GM23248 (cell line): ENCODE measurements at regions not wholly inside any gene's neighbourhood (a gene's known extent, or its start where the extent isn't known, plus 50 kb on each side); places are given as distances from the start of the nearest gene placed in this dataset.

ENCODE experiments used
- DNase-seq: peaks from one replicate; pipeline ENCODE4 v3.0.0-alpha.2; 2015
- H2AFZ ChIP-seq: fragments of 200-600 bp; sonication (generic); 2 replicates; pipeline ENCODE4 v1.6.1; 2016; ENCODE audit warnings: antibody characterized with exemption
- H3F3A ChIP-seq: fragments of 200-600 bp; sonication (generic); 2 replicates; pipeline ENCODE4 v1.6.1; 2016; ENCODE audit warnings: mild to moderate bottlenecking, antibody characterized with exemption, mixed run types; ENCODE audit not compliant: insufficient read depth
- H3K27ac ChIP-seq: fragments of 200-600 bp; sonication (generic); 2 replicates; pipeline ENCODE4 v1.5.1; 2016; ENCODE audit warnings: mild to moderate bottlenecking
- H3K27me3 ChIP-seq: fragments of 200-600 bp; sonication (generic); replicated peaks from 2 replicates; pipeline ENCODE4 v1.6.1; 2016; ENCODE audit warnings: mild to moderate bottlenecking; ENCODE audit not compliant: insufficient read depth
- H3K36me3 ChIP-seq: fragments of 200-600 bp; sonication (generic); 2 replicates; pipeline ENCODE4 v1.6.1; 2016; ENCODE audit warnings: low read depth, mild to moderate bottlenecking
- H3K4me1 ChIP-seq: fragments of 200-600 bp; sonication (generic); 2 replicates; pipeline ENCODE4 v1.6.1; 2016; ENCODE audit warnings: mild to moderate bottlenecking; ENCODE audit not compliant: insufficient read depth
- H3K4me2 ChIP-seq: fragments of 200-600 bp; sonication (generic); one replicate; pipeline ENCODE4 v1.6.1; 2016; ENCODE audit warnings: mild to moderate bottlenecking; ENCODE audit not compliant: unreplicated experiment
- H3K4me3 ChIP-seq: fragments of 200-600 bp; sonication (generic); 2 replicates; pipeline ENCODE4 v1.5.1; 2016; ENCODE audit warnings: mild to moderate bottlenecking
- H3K79me2 ChIP-seq: fragments of 200-600 bp; sonication (generic); 2 replicates; pipeline ENCODE4 v1.6.1; 2016; ENCODE audit warnings: mild to moderate bottlenecking; ENCODE audit not compliant: insufficient read depth
- H3K9ac ChIP-seq: fragments of 200-600 bp; sonication (generic); 2 replicates; pipeline ENCODE4 v1.6.1; 2016; ENCODE audit warnings: mild to moderate bottlenecking
- H3K9me2 ChIP-seq: fragments of 200-600 bp; sonication (generic); 2 replicates; pipeline ENCODE4 v1.6.1; 2016; ENCODE audit warnings: mixed run types, mild to moderate bottlenecking, moderate library complexity; ENCODE audit not compliant: insufficient read depth
- H3K9me3 ChIP-seq: fragments of 200-600 bp; sonication (generic); one replicate; pipeline ENCODE4 v1.6.1; 2017; ENCODE audit warnings: low read depth
- H4K20me1 ChIP-seq: fragments of 200-600 bp; sonication (generic); 2 replicates; pipeline ENCODE4 v1.6.0; 2016; ENCODE audit not compliant: insufficient read depth
- EZH2 ChIP-seq: fragments of 200-600 bp; sonication (generic); IDR thresholded peaks from 2 replicates; pipeline ENCODE4 v1.6.1; 2018; ENCODE audit warnings: antibody characterized with exemption, mild to moderate bottlenecking; ENCODE audit not compliant: insufficient read depth, poor library complexity, severe bottlenecking
- EZH2phosphoT487 ChIP-seq: fragments of 200-600 bp; sonication (generic); IDR thresholded peaks from 2 replicates; pipeline ENCODE4 v1.6.1; 2018; ENCODE audit warnings: antibody characterized with exemption, moderate library complexity, mild to moderate bottlenecking, low read depth; ENCODE audit not compliant: insufficient read depth
- WGBS, 2 experiments: methylation state at CpG; one replicate each; pipeline ENCODE4 v1.1.6; 2015 to 2017; ENCODE audit warnings: low lambda C conversion rate in 2 of 2, low coverage in 1 of 2; ENCODE audit errors: missing lambda C conversion rate in 2 of 2; 5-methylcytosine and 5-hydroxymethylcytosine counted together
- in situ Hi-C: fragments of 300-500 bp; cut with MboI; formaldehyde crosslinking; loops from 2 replicates; pipeline ENCODE4 v1.15.0; 2020

- H3K27ac ChIP-seq: no peak overlapping the region
- in situ Hi-C loops: no loop called here
- H3K27me3 ChIP-seq: no peaks in the 10 kb centered on the region
- no peak overlapping the region for H3K4me3 ChIP-seq
- H3K79me2 ChIP-seq: no peaks in the 10 kb centered on the region
- no peaks in the 10 kb centered on the region for H3K36me3 ChIP-seq
- DNase-seq: no peak
- no peak for TF ChIP-seq EZH2phosphoT487
- TF ChIP-seq EZH2: no peak
- H3F3A ChIP-seq: no peaks in the 10 kb centered on the region
- no peaks in the 10 kb centered on the region for H3K9me2 ChIP-seq
- 59% methylated on average over 3 of the region's 3 CpGs for WGBS, 2 experiments
- no peaks in the 10 kb centered on the region for H4K20me1 ChIP-seq
- no peaks in the 10 kb centered on the region for H3K9me3 ChIP-seq
- H3K9ac ChIP-seq: no peak overlapping the region
- H3K4me2 ChIP-seq: no peak overlapping the region
- no peak overlapping the region for H2AFZ ChIP-seq
- no peaks in the 10 kb centered on the region for H3K4me1 ChIP-seq
These were observed 261.9 kb downstream of the SNX10 start for GRCh38 chr7:26553582-26553981.

- WGBS, 2 experiments: 62 to 63% methylated on average over 3 of the region's 3 CpGs
- no peaks in the 10 kb centered on the region for H3K9me2 ChIP-seq
These were observed 263.3 kb downstream of the SNX10 start for GRCh38 chr7:26554952-26555351.

GRCh38 chr7:26556061-26556881 is 264.6 kb downstream of the SNX10 start:
- Histone ChIP-seq H2AFZ (no peak overlapping the region), H3K9ac (no peak overlapping the region), H3K4me1 (no peaks in the 10 kb centered on the region), H3K27ac (no peak overlapping the region), H3K79me2 (no peaks in the 10 kb centered on the region), H3K27me3 (no peaks in the 10 kb centered on the region), H4K20me1 (no peaks in the 10 kb centered on the region), H3K9me2 (no peaks in the 10 kb centered on the region), H3K4me3 (no peak overlapping the region), H3F3A (no peaks in the 10 kb centered on the region), H3K9me3 (no peaks in the 10 kb centered on the region), H3K36me3 (no peaks in the 10 kb centered on the region), H3K4me2 (no peak overlapping the region)
- in situ Hi-C loops: no loop called here
- WGBS, 2 experiments: 49 to 55% methylated on average over 12 of the region's 12 CpGs
- DNase-seq: no peak
- TF ChIP-seq EZH2 (no peak), EZH2phosphoT487 (no peak)

More at GRCh38 chr7:26554952-26555351, 263.3 kb downstream of the SNX10 start:
- no peaks in the 10 kb centered on the region for H3K79me2 ChIP-seq
- H4K20me1 ChIP-seq: no peaks in the 10 kb centered on the region
- no peak for DNase-seq
- no peaks in the 10 kb centered on the region for H3K9me3 ChIP-seq
- H3F3A ChIP-seq: no peaks in the 10 kb centered on the region
- H3K27ac ChIP-seq: no peak overlapping the region
- TF ChIP-seq EZH2 (no peak), EZH2phosphoT487 (no peak)
- H3K9ac ChIP-seq: no peak overlapping the region
- no peak overlapping the region for H2AFZ ChIP-seq
- in situ Hi-C loops: no loop called here
- no peaks in the 10 kb centered on the region for H3K27me3 ChIP-seq
- no peaks in the 10 kb centered on the region for H3K36me3 ChIP-seq
- H3K4me1 ChIP-seq: no peaks in the 10 kb centered on the region
- no peak overlapping the region for H3K4me3 ChIP-seq
- H3K4me2 ChIP-seq: no peak overlapping the region

GRCh38 chr7:26560526-26561256 is 269.0 kb downstream of the SNX10 start:
- Histone ChIP-seq H3K4me1 (no peaks in the 10 kb centered on the region), H3F3A (no peaks in the 10 kb centered on the region), H3K4me3 (no peak overlapping the region), H4K20me1 (no peaks in the 10 kb centered on the region), H3K27ac (no peak overlapping the region), H3K9me2 (no peaks in the 10 kb centered on the region), H2AFZ (no peak overlapping the region), H3K9me3 (no peaks in the 10 kb centered on the region), H3K36me3 (no peaks in the 10 kb centered on the region), H3K79me2 (no peaks in the 10 kb centered on the region), H3K4me2 (no peak overlapping the region), H3K27me3 (no peaks in the 10 kb centered on the region), H3K9ac (no peak overlapping the region)
- DNase-seq: no peak
- 43% methylated on average over 5 of the region's 5 CpGs for WGBS, 2 experiments
- TF ChIP-seq EZH2 (no peak), EZH2phosphoT487 (no peak)
- in situ Hi-C loops: no loop called here
